Activated CD4-positive, alpha-beta T cell treated with anti-CD3 and anti-CD28 coated beads, Interleukin-2, Interleukin-6, amounts not matched to agents 100 ng/mL and 50 ng/mL, durations not matched to agents 16 hours and 8 hours (primary cell): ENCODE measurements at regions not wholly inside any gene's neighbourhood (a gene's known extent, or its start where the extent isn't known, plus 50 kb on each side); places are given as distances from the start of the nearest gene placed in this dataset.
"Not testable (repeated sequence)": the region's sequence is repeated elsewhere in the genome, so short reads cannot be mapped to it uniquely, and the experiment has no call there.

Source experiments
- DNase-seq: peaks from one replicate; pipeline ENCODE4 v3.0.0-alpha.2; 2020

DNA sequence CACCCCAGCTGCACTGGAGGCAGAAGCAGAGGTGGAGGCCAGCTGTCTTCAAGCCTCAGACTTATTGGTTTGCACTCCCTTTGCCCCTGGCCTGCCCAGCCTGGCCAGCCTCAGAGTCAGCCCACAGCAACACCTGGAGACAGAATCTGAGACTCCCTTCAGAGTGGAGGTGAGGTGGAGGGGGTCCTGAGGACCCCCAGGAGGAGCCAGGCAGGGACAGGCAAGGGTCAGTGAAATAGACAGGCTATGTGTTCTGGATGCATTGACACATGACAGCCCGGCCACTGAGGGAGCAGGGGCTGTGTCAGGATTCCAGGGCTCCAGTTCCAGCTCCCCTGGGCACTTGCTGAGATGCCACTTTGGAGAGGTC is 309.7 kb downstream of the MYCN start:
- DNase-seq, result no peak

GRCh38 chr2:16249246-16250055 is 309.1 kb downstream of the MYCN start:
- DNase-seq, result no peak

GRCh38 chr2:16248571-16249105 is 308.3 kb downstream of the MYCN start:
- DNase-seq, result no peak

DNA sequence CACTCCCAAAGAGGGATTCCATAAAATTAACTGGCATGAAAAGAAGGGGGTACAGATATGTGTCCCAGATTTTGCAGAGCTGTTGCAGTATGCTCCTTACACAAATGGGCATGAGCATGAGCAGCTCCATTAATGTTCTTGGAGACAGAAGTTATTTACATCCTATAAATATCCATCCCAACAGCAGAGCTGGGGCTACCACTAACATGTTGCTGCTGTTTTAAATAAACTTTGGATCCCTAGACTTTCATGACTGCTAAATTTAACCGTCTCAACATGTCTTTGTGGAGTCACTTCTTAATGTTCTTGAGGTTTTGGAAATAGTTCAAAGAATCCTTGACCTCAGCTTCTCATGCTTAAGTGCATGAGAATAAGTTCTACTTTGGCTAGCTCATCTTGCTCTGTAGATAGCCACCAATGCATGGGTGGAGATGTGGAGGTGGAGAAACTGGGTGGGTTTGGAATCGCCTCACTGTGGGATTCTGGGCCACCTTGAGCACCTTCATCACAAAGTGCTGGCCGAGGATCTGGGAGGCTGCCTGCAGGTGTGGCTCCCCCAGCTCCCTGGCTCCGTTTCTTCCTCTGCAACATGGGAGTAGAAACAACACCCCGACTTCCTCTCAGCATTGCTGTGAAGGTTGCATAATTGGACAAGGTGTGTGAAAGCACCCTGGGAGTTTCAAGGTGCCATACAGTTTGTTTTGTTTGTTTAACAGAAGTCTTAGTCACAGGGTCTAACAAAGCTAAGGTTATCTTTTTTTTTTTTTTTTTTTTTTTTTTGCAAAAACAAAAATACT is 307.2 kb downstream of the MYCN start:
- no peak for DNase-seq

DNA sequence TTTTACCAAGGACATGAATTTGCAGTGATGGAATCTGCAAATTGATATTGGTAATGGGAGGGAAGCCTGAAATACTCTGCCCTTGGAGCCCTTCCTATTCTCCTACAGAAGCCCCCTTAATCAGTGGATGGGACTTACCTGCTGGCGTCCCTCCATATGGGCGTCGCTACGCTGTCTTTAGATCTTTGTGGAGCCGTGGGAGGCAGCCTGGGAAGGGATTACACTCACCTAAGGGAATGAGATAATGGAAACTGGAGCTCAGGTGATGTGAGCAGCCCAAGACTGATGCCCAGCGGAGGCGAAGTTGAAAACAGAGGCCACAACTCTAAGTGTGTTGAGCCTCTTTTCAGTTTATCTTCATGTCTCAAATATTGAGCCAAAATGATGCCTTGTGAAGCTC is 306.6 kb downstream of the MYCN start:
- DNase-seq, result no peak

DNA sequence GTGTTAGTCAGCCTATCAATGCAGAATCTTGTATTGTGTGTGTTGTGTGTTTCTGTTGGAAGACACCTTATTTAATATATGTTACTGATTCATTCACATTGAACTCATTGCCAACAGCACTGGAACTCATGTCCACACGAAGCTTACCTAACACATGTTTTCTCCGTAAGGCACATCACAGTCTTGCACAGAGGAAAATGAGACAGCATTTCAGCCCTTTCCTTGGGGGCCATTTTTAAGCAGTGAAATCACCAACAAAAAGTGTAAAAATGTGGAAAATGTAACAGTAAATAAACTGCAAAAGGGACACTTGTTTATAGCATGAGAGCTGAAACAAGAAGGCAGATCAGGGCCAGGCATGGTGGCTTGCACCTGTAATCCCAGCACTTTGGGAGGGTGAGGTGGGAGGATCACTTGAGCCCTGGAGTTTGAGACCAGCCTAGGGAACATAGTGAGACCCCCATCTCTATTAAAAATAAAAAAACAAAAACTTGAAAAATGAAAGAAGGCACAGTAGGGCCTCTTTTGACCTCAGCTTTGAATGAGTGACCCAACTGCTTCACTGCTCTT is 306.0 kb downstream of the MYCN start:
- no peak for DNase-seq

- DNase-seq, result no peak
These were observed 305.2 kb downstream of the MYCN start for GRCh38 chr2:16245481-16246054.

GRCh38 chr2:16244966-16245320 is 304.6 kb downstream of the MYCN start:
- DNase-seq, result no peak

DNA sequence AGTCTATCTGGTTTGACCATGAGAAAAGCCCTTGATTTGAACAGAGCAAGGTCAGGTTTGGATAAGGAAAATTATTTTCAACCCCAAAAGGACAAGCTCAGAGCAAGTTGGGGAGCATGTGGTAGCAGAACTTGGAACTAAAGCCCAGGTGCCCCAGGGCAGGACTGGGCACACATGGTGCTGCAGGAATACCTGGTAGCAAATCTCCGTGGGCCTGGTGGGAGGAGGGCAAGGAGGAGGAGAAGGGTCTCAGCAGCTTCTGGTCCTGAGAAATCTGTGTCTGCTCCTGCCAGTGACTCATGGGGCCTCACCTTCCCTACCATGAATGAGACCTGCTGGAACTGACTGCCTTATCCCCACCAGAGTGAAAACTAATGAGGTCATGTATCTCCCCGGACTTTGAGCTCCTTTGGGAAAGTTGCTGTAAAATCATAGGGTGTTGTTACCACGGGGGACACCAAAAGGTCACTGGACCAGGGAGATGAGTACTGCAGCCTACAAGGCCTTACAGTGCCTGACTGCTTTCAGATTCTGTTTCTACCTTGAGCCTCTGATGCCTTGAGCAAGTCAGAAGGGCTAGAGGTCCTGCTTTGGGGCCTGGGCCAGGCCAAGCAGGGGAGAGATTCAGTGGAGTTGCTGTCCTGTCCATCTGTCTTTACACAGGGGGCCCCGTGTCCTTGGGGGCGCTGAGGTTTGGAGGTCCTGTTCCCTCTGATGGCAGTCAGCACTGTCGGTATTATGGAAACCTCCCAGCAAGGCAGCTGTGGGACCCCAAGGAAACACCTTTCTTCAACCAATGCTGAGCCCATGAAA is 304.0 kb downstream of the MYCN start:
- no peak for DNase-seq

DNA sequence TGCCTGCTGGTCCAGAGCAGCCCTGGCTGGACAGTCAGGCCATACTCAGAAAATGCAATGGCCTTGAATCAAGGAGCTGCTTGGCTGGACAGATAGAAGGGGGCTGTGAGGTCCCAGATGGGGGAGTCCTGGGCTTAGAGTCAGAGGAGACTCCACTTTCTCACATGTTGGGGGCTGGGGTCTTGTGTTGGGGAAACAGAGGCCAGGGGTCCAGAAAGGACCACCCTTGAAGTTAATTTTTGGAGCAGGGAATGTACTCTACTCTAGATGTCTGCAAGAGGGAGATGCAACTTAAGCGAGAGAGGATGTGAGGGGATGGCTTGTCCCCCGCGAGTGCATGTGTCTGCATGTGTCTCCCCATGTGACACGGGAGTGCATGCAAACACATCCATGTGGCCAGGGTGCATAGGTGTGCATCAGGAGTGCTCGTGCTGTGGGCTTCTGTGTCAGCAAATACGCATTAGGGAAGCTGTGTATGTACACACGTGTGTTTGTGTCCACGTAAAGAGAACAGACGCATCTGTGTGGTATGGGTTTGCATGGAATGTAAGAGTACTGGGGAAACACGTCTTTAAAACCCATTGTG is 303.2 kb downstream of the MYCN start:
- DNase-seq, result no peak

DNA sequence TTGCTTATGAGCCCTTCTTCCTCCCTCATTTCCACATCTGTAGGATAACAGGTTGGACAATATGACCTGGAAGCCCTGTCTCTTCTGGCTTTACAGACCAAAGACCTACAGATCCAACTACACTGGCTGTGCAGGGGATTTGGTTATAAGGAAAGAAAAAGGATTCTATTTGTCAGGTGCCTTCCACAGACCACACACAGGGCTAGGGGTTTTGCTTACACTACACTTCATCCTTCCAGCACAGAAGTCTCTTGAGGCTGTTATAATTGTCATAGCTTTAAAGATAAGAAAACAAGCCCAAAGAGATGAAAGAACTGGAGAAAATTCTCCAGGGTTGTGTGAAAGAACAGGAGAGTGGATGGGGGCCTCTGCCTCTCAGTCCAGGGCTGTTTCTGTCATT is 302.6 kb downstream of the MYCN start:
- no peak for DNase-seq

- DNase-seq, result no peak
These were observed 301.1 kb downstream of the MYCN start for GRCh38 chr2:16241166-16242160.

DNA sequence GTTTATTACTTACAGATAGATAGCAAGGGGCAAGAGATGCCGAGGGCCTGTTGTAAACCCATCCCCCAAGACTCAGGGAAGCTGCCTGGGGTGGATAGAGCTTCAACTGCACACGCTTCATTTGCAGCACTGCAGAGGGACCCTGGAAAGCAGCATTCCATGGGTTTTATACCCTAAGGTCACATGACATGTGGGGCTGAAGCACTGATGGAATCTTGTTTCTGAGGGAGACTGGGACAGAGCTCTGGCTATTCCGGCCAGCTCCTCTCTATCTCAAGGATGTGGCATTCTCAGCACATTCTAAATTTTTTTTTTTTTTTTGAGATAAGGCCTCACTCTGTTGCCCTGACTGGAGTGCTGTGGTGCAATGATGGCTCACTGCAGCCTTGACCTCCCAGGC is 300.1 kb downstream of the MYCN start:
- no peak for DNase-seq

GRCh38 chr2:16239296-16239850 is 299.0 kb downstream of the MYCN start:
- DNase-seq, result no peak

- no peak for DNase-seq
These were observed 298.4 kb downstream of the MYCN start for GRCh38 chr2:16238786-16239185.

- no peak for DNase-seq
These were observed 297.8 kb downstream of the MYCN start for GRCh38 chr2:16238001-16238761.

DNA sequence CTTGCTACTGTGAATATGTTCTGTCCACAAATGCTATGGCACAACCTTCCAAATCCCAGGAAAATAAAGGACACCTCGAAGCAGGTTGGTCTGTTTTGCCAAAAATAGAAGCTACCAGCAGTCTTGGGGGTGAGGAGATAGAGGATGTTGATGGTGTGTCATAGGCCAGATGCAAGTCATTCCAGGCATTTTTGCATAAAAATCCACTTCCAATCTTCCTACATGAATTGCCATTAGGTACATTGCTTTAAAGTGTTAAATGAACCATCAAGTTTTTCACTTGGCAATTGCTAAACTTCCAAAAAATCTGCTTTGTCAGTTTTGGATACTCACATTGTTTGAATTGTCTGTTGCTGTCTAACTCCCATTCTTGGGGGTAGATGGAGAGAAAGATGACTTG is 295.4 kb downstream of the MYCN start:
- DNase-seq, result no peak

DNA sequence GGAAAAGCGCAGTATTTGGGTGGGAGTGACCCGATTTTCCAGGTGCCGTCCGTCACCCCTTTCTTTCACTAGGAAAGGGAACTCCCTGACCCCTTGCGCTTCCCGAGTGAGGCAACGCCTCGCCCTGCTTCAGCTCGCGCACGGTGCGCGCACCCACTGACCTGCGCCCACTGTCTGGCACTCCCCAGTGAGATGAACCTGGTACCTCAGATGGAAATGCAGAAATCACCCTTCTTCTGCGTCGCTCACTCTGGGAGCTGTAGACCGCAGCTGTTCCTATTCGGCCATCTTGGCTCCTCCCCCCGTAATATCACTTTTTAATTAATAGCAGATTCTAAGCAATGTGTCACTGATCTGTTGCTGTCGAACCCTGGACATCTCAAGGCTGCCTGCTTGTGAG is 294.9 kb downstream of the MYCN start:
- DNase-seq, result not testable (repeated sequence)

DNA sequence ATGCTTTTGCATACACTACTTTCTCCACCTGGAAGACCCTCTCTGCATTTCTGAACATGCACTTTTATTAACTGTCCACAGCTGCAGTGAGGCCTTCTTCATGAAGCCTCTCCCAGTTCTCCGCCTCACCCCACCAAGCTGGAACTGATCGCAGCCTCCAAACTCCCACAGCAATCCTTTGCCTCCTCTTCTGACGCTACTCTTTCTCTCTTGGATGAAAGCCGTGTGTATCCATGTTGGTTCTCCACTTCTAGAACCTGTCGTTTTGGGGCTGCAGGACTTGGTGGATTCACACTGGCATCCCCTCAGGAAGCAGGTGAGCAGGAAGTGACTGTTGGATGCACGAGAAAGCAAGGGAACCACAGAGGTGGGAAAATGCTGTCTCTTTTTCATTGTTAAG is 288.6 kb downstream of the MYCN start:
- DNase-seq, result no peak

DNA sequence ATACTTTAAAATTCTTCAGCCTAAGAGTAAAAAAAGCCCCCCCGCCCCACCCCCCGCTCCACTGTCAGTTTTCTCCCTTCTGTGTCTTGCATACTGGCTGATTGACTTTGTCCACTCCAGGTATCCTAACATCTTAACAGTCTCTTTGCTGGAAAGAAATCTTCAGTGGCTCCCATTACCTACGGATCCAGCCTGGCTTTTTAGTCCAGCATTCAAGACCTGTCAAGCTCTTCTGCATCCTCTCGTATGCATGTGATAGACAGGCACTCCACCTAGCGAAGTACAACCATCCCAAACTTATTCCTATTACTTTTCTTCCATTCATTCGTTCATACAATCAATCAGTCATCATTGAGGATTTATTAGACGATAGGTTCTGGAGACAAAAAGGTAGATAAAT is 288.1 kb downstream of the MYCN start:
- no peak for DNase-seq
